PC-9 (cell line): ENCODE measurements at regions not wholly inside any gene's neighbourhood (a gene's known extent, or its start where the extent isn't known, plus 50 kb on each side); places are given as distances from the start of the nearest gene placed in this dataset.

Source experiments
- BruUV-seq: library from RNA; stranded (reverse); fragments of 400-500 nt; replicated peaks from 2 replicates; lab custom pipeline; 2021; lab: Mats Ljungman, UMichigan
- CTCF ChIA-PET: fragments of 300-600 bp; sonication (Branson Sonifier 250); formaldehyde crosslinking; loops from one replicate; lab custom pipeline; 2022; ENCODE audit warnings: antibody characterized with exemption; lab: Charles Lee
- POLR2A ChIA-PET: fragments of 300-600 bp; sonication (Branson Sonifier 250); formaldehyde crosslinking; loops from one replicate; lab custom pipeline; 2022; ENCODE audit warnings: antibody characterized with exemption; ENCODE audit not compliant: unreplicated experiment; lab: Charles Lee
- DNase-seq, 2 experiments: peaks; one replicate each; pipeline versions ENCODE4 v3.0.0 to v3.0.0-alpha.2; 2015 to 2022; ENCODE audit warnings: mixed read lengths in 1 of 2
- H2AFZ ChIP-seq: fragments of 200-600 bp; sonication (generic); 2 replicates; pipeline ENCODE4 v1.8.1; 2017; ENCODE audit warnings: antibody characterized with exemption
- H3F3A ChIP-seq: fragments of 200-600 bp; sonication (generic); 2 replicates; pipeline ENCODE4 v1.8.1; 2017; ENCODE audit warnings: antibody characterized with exemption, mild to moderate bottlenecking, low read depth; ENCODE audit not compliant: insufficient read depth
- H3K27ac ChIP-seq: fragments of 200-600 bp; sonication (generic); 2 replicates; pipeline ENCODE4 v1.6.1; 2016; ENCODE audit warnings: mixed run types
- H3K27me3 ChIP-seq: fragments of 200-600 bp; sonication (generic); 2 replicates; pipeline ENCODE4 v1.6.1; 2016; ENCODE audit warnings: low read depth, mixed run types; ENCODE audit not compliant: insufficient read depth
- H3K36me3 ChIP-seq: fragments of 200-600 bp; sonication (generic); 2 replicates; pipeline ENCODE4 v1.6.1; 2016; ENCODE audit warnings: low read depth, mixed run types
- H3K4me1 ChIP-seq: fragments of 200-600 bp; sonication (generic); replicated peaks from 2 replicates; pipeline ENCODE4 v1.6.1; 2016; ENCODE audit warnings: mixed run types; ENCODE audit not compliant: insufficient read depth
- H3K4me2 ChIP-seq: fragments of 200-600 bp; sonication (generic); 2 replicates; pipeline ENCODE4 v1.6.1; 2017; ENCODE audit warnings: mixed run types
- H3K4me3 ChIP-seq: fragments of 200-600 bp; sonication (generic); 2 replicates; pipeline ENCODE4 v1.6.1; 2016; ENCODE audit warnings: mixed run types
- H3K79me2 ChIP-seq: fragments of 200-600 bp; sonication (generic); 2 replicates; pipeline ENCODE4 v1.6.1; 2017; ENCODE audit warnings: low read depth, mixed run types
- H3K9me2 ChIP-seq: fragments of 200-600 bp; sonication (generic); 2 replicates; pipeline ENCODE4 v1.8.1; 2017; ENCODE audit warnings: mild to moderate bottlenecking; ENCODE audit not compliant: insufficient read depth
- H3K9me3 ChIP-seq: fragments of 200-600 bp; sonication (generic); 2 replicates; pipeline ENCODE4 v1.8.1; 2016; ENCODE audit warnings: low read depth; ENCODE audit not compliant: insufficient read depth
- H4K20me1 ChIP-seq: fragments of 200-600 bp; sonication (generic); 2 replicates; pipeline ENCODE4 v1.8.1; 2017; ENCODE audit not compliant: insufficient read depth
- CTCF ChIP-seq: fragments of 200-600 bp; sonication (generic); conservative IDR thresholded peaks from 2 replicates; pipeline ENCODE4 v1.6.1; 2017; ENCODE audit warnings: mixed run types, antibody characterized with exemption, mild to moderate bottlenecking, moderate library complexity
- EZH2 ChIP-seq: fragments of 200-600 bp; sonication (generic); IDR thresholded peaks from 2 replicates; pipeline ENCODE4 v1.8.0; 2017; ENCODE audit warnings: antibody characterized with exemption, low read depth
- intact Hi-C: fragments of 100-400 bp; cut with micrococcal nuclease; formaldehyde crosslinking; loops from one replicate; pipeline ENCODE4 v1.10.0; 2022; ENCODE audit not compliant: unreplicated experiment

- CTCF ChIA-PET, result no interaction called here
- TF ChIP-seq CTCF, result no peak
- no peak for TF ChIP-seq EZH2
These were observed 440.8 kb downstream of the GLRX3 start for GRCh38 chr10:130577039-130577438.

GRCh38 chr10:130578532-130579289 lies 442.5 kb downstream of the GLRX3 start:
- TF ChIP-seq EZH2, result no peak
- TF ChIP-seq CTCF, result no peak

More at GRCh38 chr10:130577039-130577438, 440.8 kb downstream of the GLRX3 start:
- POLR2A ChIA-PET, result no interaction called here
- no peaks in the 10 kb centered on the region for H3F3A ChIP-seq
- no peaks in the 10 kb centered on the region for H3K36me3 ChIP-seq
- intact Hi-C loops, result no loop called here
- H3K4me3 ChIP-seq, result no peak overlapping the region
- no TSS peak for BruUV-seq
- H4K20me1 ChIP-seq, result no peaks in the 10 kb centered on the region
- no peaks in the 10 kb centered on the region for H3K9me3 ChIP-seq
- H2AFZ ChIP-seq, result no peak overlapping the region
- DNase-seq, result no peak
- H3K27me3 ChIP-seq, result no peaks in the 10 kb centered on the region
- H3K4me2 ChIP-seq, result no peak overlapping the region
- H3K27ac ChIP-seq, result no peak overlapping the region
- H3K4me1 ChIP-seq, result no peaks in the 10 kb centered on the region
- no peaks in the 10 kb centered on the region for H3K79me2 ChIP-seq
- H3K9me2 ChIP-seq, result no peaks in the 10 kb centered on the region

GRCh38 chr10:130579913-130580312 lies 443.7 kb downstream of the GLRX3 start:
- Histone ChIP-seq H3K4me2 (no peak overlapping the region), H3K4me1 (no peaks in the 10 kb centered on the region), H2AFZ (no peak overlapping the region), H4K20me1 (no peaks in the 10 kb centered on the region), H3F3A (no peaks in the 10 kb centered on the region), H3K27me3 (no peaks in the 10 kb centered on the region), H3K9me3 (no peaks in the 10 kb centered on the region), H3K79me2 (no peaks in the 10 kb centered on the region), H3K9me2 (no peaks in the 10 kb centered on the region), H3K4me3 (no peak overlapping the region), H3K27ac (no peak overlapping the region), H3K36me3 (no peaks in the 10 kb centered on the region)
- intact Hi-C loops, result no loop called here
- no peak for DNase-seq
- no TSS peak for BruUV-seq
- ChIA-PET CTCF (no interaction called here), POLR2A (no interaction called here)
- TF ChIP-seq CTCF, result no peak
- TF ChIP-seq EZH2, result no peak

More at GRCh38 chr10:130578532-130579289, 442.5 kb downstream of the GLRX3 start:
- no peak overlapping the region for H2AFZ ChIP-seq
- ChIA-PET CTCF (no interaction called here), POLR2A (no interaction called here)
- no peaks in the 10 kb centered on the region for H3K79me2 ChIP-seq
- H3K36me3 ChIP-seq, result no peaks in the 10 kb centered on the region
- no TSS peak for BruUV-seq
- no peaks in the 10 kb centered on the region for H3K9me2 ChIP-seq
- no peak overlapping the region for H3K4me3 ChIP-seq
- no peak overlapping the region for H3K27ac ChIP-seq
- H4K20me1 ChIP-seq, result no peaks in the 10 kb centered on the region
- H3K4me2 ChIP-seq, result no peak overlapping the region
- DNase-seq, result no peak
- no peaks in the 10 kb centered on the region for H3K4me1 ChIP-seq
- no peaks in the 10 kb centered on the region for H3F3A ChIP-seq
- intact Hi-C loops, result no loop called here
- no peaks in the 10 kb centered on the region for H3K9me3 ChIP-seq
- H3K27me3 ChIP-seq, result no peaks in the 10 kb centered on the region
